SK-MEL-5 (cell line): ENCODE measurements at regions not wholly inside any gene's neighbourhood (a gene's known extent, or its start where the extent isn't known, plus 50 kb on each side); places are given as distances from the start of the nearest gene placed in this dataset.

Experiments used
- DNase-seq: peaks from one replicate; pipeline ENCODE4 v3.0.0-alpha.2; 2016; ENCODE audit warnings: low read depth, low spot score
- in situ Hi-C: cut with HindIII; loops from 2 replicates; pipeline ENCODE4 v1.10.0; 2016; ENCODE audit warnings: low sequenced_read_pairs, high pct_unique_total_duplicates, low pct_unique_long_range_greater_than_20kb

- in situ Hi-C loops, result no loop called here
- no peak for DNase-seq
Observed at GRCh38 chr14:22513066-22513812, 75.8 kb downstream of the DAD1 start.

GRCh38 chr14:22512106-22512814, 76.8 kb downstream of the DAD1 start:
- in situ Hi-C loops, result no loop called here
- DNase-seq, result no peak

- in situ Hi-C loops, result no loop called here
- DNase-seq, result no peak
Observed at GRCh38 chr14:22510527-22511110, 78.4 kb downstream of the DAD1 start.

DNA sequence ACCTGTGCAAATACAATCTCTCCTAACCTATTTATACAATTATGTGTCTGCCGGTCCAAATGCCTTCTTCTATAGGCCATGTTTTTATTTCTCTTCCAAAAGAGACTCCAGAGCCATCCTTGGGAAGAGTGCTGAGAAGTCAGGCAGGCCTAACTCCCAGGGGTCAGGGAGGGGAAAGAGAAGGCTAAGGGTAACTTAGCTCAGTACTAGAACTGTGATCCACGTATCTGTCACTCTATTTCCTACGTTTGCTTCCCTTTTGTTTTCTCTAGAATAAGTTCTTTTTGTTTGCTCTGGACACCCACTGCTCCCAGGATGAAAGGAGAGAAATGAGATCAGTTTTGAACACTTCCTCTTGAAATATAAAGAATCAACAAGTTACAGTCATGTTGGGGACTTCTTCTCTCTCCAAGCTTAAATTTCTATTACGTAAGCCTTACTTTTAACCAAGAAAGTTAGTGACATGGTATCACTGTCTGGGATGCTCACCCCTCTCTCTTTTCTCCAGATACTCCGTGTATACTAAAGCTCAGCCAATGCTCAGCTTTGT, 79.2 kb downstream of the DAD1 start:
- in situ Hi-C loops, result no loop called here
- DNase-seq, result no peak

- no peak for DNase-seq
- in situ Hi-C loops, result no loop called here
Observed at GRCh38 chr14:22509036-22509709, 79.9 kb downstream of the DAD1 start.

GRCh38 chr14:22508662-22509035, 80.4 kb downstream of the DAD1 start:
- in situ Hi-C loops, result no loop called here
- DNase-seq, result no peak

GRCh38 chr14:22508150-22508457, 80.9 kb downstream of the DAD1 start:
- in situ Hi-C loops, result no loop called here
- no peak for DNase-seq

GRCh38 chr14:22506778-22507351, 82.2 kb downstream of the DAD1 start:
- in situ Hi-C loops, result no loop called here
- DNase-seq, result no peak

GRCh38 chr14:22506378-22506710, 82.7 kb downstream of the DAD1 start:
- in situ Hi-C loops, result no loop called here

DNA sequence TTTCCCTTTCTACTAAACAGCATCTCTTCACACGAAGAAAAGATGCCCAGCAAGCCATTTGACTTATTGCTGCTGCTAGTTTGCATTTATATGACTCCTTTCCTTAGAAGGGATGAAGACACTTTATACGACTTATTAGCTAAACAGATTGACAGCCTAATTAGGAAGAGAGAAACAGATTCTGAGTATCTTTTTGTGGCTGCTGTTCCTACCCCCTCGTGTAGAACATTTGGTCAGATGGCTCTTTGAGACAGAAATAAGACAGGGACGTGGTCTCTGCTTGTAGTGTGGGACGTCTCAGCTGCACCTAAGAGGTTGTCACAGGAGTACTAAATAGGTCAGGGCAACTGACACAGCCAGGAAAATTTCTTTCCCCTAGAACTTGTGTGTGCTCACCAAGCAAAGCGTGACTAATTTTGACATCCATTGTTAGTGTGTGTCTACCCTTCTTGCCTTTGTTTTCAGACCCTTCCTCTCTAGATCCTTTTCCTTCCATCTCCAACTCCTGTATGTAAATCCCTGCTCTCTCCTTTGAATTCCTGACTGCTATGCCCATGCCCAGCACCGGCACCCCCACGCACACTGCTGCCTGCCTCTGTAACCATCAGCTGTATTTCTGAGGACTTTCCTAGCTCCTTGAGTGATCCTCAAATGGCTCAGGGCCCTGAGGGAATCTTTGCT, 83.2 kb downstream of the DAD1 start:
- in situ Hi-C loops, result no loop called here
- no peak for DNase-seq

More at GRCh38 chr14:22506378-22506710, 82.7 kb downstream of the DAD1 start:
- no peak for DNase-seq

DNA sequence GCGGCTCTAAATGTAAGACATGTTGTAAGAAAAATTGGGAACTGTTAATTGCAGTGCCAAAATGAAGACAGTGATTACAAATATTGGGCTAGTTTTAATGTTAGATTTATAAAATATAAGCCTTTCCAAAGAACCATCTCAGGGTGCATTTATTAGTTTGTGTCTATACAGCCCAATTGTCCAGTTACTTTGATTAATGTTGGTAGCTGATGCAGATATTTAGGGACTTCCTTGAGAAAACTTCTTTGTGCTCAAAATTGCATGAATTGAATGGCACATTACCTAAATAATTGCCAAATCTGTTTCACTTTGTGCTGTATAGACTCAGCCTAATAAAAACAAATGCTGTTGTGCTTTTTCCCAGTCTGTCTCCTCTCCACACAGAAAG, 83.7 kb downstream of the DAD1 start:
- DNase-seq, result no peak
- in situ Hi-C loops, result no loop called here

DNA sequence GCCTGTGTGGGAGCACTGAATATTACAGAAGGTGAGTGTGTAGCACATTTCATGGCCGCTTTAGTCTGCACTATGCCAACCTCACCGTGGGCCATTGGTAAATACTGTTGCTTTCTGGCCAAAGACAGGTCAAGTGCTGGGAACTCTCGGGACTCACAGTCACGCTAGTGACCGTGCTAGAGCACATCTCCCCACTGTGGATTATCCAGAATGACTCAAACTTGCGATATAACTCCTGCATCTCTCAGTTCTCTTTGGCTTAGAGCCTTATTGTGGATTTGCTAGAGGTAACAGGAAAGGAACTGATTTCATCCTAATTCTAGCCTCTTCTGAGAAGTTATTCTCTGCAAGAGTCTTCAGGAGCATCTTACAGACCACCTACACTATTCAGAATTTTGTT, 86.5 kb downstream of the DAD1 start:
- DNase-seq, result no peak
- in situ Hi-C loops, result no loop called here

DNA sequence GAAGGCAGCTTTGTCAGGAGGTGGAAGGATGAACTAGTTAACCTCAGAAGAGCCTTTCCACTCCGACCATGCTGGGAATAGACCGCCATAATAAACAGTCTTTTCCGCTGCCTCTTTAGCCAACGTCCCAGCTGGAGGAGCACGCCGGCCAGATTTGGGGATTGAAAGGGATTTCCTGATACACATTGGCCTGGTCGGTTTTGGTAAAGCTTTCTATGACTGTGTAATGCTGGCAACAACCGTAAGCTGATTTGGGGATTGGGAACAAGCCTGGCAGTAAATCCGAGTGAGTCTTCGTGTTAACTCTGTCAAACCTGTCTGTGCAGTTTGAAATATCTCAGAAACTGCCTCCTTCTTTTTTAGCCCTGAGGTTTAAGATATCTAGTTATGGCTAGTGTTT, 87.0 kb downstream of the DAD1 start:
- no peak for DNase-seq
- in situ Hi-C loops, result no loop called here

- no peak for DNase-seq
Observed at GRCh38 chr14:22500954-22501726, 87.9 kb downstream of the DAD1 start.

GRCh38 chr14:22500525-22500924, 88.5 kb downstream of the DAD1 start:
- no peak for DNase-seq
- in situ Hi-C loops, result no loop called here

More at GRCh38 chr14:22500954-22501726, 87.9 kb downstream of the DAD1 start:
- in situ Hi-C loops, result no loop called here

GRCh38 chr14:22497671-22498093, 91.3 kb downstream of the DAD1 start:
- in situ Hi-C loops, result no loop called here
- no peak for DNase-seq

DNA sequence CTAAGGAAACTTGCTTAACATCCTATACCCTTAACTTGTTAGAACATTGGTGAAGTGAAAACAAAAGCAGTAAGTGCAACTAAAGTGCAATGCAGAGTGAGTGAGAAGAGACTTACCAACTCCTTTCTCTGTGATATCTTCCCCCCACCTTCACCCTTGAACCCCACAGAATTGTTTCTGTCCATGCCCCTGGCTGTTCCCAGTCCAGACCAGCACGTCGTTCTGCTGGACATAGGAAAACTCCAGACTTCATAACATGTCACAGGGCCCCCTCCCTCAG, 91.9 kb downstream of the DAD1 start:
- no peak for DNase-seq
- in situ Hi-C loops, result no loop called here
